HG02852 (cell line): ENCODE measurements at regions not wholly inside any gene's neighbourhood (a gene's known extent, or its start where the extent isn't known, plus 50 kb on each side); places are given as distances from the start of the nearest gene placed in this dataset.
"Not testable (repeated sequence)": the region's sequence is repeated elsewhere in the genome, so short reads cannot be mapped to it uniquely, and the experiment has no call there.

Source experiments
- ATAC-seq: cut with Tn5 transposase; IDR thresholded peaks from one replicate; pipeline ENCODE4 v1.9.1; 2021; ENCODE audit warnings: mild to moderate bottlenecking, moderate library complexity; ENCODE audit not compliant: unreplicated experiment

DNA sequence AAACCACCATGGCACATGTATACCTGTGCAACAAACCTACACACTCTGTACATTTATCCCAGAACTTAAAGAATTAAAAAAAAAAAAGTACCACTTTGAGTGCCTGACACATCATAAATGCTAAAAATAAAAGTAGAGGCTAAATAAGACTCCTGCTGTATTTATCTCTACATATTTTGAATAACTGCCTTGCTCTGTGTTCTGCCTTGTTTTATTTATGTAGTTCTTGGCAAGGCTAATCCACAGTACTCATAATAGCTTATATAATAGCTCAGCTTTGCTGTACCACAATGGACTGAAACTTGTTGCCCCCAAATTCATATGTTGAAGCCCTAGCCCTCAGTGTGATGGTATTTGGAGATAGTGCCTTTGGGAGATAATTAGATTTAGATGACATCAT is 95.4 kb upstream of the ADAMTS9 start:
- no peak for ATAC-seq

GRCh38 chr3:64780923-64781322 is 93.1 kb upstream of the ADAMTS9 start:
- ATAC-seq: not testable (repeated sequence)

GRCh38 chr3:64773137-64773536 is 85.3 kb upstream of the ADAMTS9 start:
- no peak for ATAC-seq

GRCh38 chr3:64766440-64766839 is 78.6 kb upstream of the ADAMTS9 start:
- no peak for ATAC-seq

DNA sequence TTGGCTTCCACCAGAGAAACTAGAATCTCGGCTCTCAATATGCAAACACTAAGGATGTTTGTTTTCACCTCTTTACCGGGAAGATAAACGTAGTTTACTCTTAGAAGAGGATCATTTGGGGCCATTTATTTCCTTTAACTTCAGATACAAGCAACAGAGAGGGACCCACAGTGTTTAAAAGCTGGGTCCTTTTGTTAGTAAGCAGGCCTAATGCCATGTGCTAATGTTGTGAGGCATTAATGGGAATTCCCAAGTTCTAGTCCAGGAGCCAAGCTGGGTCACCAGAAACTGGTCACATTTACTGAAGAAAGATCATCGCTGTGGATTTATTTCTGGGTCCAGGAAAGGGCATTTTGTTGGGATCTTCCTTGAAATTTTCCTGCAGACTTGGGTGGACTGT is 78.1 kb upstream of the ADAMTS9 start:
- no peak for ATAC-seq

DNA sequence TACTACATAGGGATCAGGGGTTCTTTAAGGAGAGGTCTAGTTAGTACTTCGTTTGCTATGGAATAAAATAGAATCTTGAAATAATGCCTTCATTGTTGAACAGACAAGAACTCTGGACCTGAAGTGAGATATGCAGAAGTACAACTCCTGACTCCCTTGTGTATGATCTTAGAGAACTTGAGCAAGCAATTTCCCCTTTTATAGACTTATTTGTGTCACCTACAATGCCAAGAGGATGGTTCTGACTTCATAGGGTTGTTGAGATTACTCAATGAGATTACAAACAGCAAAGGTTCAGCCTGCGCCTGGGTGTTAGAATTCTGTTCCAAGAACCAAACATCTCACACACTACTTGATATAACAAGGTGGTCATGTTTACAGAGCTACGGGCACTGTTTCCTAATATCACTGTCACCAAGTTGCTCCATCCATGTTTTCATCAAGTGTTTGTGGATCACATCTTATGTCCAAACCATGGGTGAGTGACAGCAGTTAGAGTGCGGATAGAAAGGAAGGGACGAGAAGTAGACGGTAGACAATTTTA is 76.7 kb upstream of the ADAMTS9 start:
- no peak for ATAC-seq

DNA sequence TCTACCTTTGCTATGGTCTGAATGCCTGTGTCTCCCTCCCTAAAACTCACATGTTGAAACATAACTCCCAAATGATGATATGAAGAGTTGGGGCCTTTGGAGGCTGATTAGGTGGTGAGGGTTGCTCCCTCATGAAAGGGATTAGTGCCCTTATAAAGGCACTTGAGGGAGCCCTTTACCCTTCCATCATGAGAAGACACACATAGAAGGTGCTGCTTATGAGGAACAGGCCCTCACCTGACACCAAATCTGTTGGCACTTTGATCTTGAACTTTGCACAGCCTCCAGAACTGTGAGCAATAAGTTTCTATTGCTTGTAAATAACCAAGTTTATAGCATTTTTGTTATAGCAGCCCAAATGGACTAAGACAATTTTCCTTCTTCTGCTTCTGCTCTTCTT is 76.2 kb upstream of the ADAMTS9 start:
- no peak for ATAC-seq

DNA sequence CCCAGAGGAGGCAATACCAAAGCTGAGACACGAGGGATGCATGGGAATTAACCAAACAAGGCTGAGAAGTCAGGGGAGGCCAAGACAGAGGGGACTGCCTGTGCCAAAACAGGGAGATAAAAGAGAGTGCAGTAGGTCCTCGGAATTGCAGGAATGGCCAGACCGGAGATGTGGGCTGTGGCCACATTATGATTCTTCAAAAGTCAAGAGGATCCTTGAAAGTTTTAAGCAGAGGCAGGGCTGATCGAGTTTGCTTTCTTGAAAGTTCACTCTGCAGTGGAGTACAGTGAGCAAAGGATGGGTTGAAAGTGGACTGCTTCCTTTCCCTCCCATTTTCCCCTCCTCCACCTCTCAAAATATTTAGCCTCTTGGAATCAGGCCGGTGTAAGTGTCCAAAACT is 73.9 kb upstream of the ADAMTS9 start:
- no peak for ATAC-seq

- no peak for ATAC-seq
These were observed 72.5 kb upstream of the ADAMTS9 start for GRCh38 chr3:64760258-64760657.

- ATAC-seq: no peak
These were observed 72.0 kb upstream of the ADAMTS9 start for GRCh38 chr3:64759811-64760210.

GRCh38 chr3:64756398-64756986 is 68.7 kb upstream of the ADAMTS9 start:
- ATAC-seq: no peak

DNA sequence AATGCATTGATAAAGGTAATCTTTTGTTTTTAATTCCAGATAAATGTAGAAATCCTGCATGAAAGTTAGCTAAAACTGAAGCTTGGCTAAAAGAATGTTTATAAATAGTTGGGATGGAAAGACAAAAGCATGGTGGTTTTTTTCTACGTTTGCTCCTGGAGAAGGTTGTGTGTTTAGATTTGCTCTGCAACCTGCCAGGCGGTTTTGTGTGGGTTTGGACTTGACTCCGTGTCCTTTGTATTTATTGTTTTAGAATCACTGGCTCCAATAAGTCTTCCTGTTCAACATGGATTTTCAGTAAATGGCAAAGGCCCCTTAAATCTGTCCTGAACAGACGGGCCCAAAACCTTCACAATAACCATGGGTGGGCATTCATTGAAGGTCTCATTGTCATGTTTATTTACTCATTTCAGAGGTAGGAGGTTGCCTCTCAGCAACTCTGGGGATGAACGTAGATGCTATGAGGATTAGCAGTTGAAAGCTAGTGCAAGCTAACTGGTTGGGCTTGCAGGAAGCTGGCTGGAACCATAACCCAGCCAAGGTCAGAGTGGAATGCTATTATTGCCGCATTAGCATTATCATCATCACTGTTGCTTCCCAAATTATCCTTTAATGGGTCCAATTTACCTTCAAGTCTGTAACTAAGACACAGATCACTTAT is 60.6 kb upstream of the ADAMTS9 start:
- no peak for ATAC-seq

DNA sequence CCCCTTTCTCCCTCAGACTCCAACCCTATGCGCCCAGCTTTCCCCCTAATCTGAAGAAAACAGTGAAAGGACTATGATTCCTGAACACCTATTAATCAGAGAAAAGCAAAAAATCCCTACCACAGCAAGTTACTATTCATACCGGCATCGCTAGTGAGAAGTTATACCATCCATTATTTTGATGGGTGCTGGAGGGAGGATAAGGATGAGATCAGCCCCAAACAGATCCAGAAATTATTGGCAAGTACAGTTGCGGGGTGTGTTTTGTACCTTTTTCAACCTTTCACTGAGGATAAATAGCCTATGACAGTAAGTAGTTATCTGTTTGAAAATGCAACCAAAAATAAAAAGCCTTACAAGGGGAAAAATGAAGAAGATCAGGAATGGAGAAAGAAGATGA is 59.9 kb upstream of the ADAMTS9 start:
- ATAC-seq: no peak

DNA sequence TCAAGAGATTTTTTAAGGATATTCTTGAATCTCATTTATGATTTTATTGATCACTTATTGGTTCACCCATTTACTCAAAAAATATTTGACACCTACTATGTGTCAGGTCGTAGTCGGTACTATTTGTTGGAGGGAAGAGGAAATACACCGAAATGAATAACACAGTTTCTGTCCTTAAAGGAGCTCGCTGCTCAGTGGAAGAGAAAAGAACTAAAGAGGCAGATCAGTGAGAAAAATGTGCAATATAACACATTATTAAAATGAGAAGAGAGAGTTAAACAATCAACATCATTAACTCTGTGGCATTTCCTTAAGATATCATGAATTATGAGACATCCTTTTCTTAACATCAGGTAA is 56.1 kb upstream of the ADAMTS9 start:
- ATAC-seq: no peak

GRCh38 chr3:64743156-64743886 is 55.5 kb upstream of the ADAMTS9 start:
- ATAC-seq: no peak

DNA sequence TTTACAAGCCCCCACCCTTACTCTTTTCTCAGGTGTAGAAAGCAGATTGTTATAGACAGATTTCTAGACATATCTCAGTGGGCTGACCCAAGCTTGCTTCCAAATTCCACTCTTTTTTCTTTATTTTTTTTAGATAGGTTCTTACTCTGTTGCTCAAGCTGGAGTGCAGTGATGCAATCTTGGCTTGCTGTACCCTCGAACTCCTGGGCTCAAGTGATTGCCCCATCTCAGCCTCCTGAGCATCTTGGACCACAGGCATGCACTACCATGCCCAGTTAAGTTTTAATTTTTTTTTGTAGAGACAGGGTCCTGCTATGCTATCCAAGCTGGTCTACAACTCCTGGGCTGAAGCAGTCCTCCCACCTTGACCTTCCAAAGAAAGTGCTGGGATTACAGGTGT is 53.5 kb upstream of the ADAMTS9 start:
- ATAC-seq: no peak

DNA sequence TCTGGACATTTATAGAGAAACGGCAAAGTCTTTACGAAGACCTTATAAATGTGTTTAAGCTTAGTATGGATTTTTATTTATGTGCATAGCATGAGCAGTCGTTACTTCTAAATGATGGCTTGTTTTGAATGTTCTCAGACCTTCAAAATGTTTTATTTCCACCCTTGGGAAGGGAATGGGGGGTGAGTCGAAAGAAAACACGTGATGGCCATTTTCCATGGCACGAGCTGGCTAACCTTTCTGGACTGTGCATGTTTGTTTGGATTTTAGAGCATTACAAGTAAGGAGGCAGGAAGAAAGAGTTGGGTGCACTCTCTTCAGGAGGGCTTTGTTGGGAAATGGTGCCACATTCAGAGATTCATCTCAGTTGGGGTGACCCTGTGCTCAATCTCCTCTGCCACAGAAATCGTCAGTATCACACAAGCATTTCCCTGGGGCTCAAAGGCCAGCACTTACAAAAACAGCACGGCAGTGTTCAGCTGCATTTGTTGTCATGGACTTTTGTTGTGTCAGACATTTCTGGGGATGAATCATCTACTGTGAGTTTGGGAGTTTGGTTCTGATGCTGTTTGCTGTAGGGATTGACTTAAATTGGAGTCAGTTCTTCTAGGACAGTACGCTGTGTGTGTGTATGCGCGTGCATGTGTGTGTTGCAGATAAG is 52.3 kb upstream of the ADAMTS9 start:
- ATAC-seq: no peak
